A549 (cell line): ENCODE measurements at regions not wholly inside any gene's neighbourhood (a gene's known extent, or its start where the extent isn't known, plus 50 kb on each side); places are given as distances from the start of the nearest gene placed in this dataset.

Source experiments
- ATAC-seq, 2 experiments: fragments of 200-7000 bp in 1 of 2; fragments of >200 bp in 1 of 2; cut with Nextera tagmentation in 1 of 2; cut with Tn5 transposase in 1 of 2; 3 replicates each; pipeline versions ENCODE4 v1.8.0 to v1.9.1; 2018 to 2020; ENCODE audit warnings: mild to moderate bottlenecking in 1 of 2, moderate library complexity in 1 of 2
- CTCF ChIA-PET: fragments of 300-600 bp; sonication (Branson Sonifier 250); formaldehyde crosslinking; extraction: SDS; loops from one replicate; lab custom pipeline; 2021; ENCODE audit warnings: antibody characterized with exemption, inconsistent platforms; lab: Yijun Ruan, JAX
- POLR2A ChIA-PET: fragments of 350-600 bp; formaldehyde crosslinking; extraction: SDS; loops from one replicate; lab custom pipeline; 2021; ENCODE audit warnings: antibody characterized with exemption, inconsistent platforms; lab: Yijun Ruan, JAX
- DNase-seq, 2 experiments: peaks; one replicate each; pipeline versions ENCODE4 v3.0.0 to v3.0.0-alpha.2; 2011 to 2016; ENCODE audit warnings: low read depth in 1 of 2, low spot score in 1 of 2
- FAIRE-seq: peaks from 2 replicates; lab custom pipeline; 2011; peaks lifted over from hg19 to GRCh38; lab: Jason Lieb, UNC
- H3K27ac ChIP-seq, 2 experiments: fragments of >200 bp; sonication (Bioruptor Twin); formaldehyde crosslinking; 3 replicates each; pipeline ENCODE4 v1.5.1; 2016 to 2017
- H3K4me1 ChIP-seq: fragments of >200 bp; sonication (Bioruptor Twin); formaldehyde crosslinking; 3 replicates; pipeline ENCODE4 v1.6.1; 2016
- H3K4me2 ChIP-seq: fragments of >200 bp; sonication (Bioruptor Twin); formaldehyde crosslinking; 3 replicates; pipeline ENCODE4 v1.6.1; 2016
- H3K4me3 ChIP-seq: fragments of >200 bp; sonication (Bioruptor Twin); formaldehyde crosslinking; 3 replicates; pipeline ENCODE4 v1.5.1; 2016
- H3K9me3 ChIP-seq: fragments of >200 bp; sonication (Bioruptor Twin); formaldehyde crosslinking; 3 replicates; pipeline ENCODE4 v1.6.1; 2016
- BCL3 ChIP-seq: fragments of >200 bp; sonication (Bioruptor Twin); formaldehyde crosslinking; IDR thresholded peaks from 3 replicates; pipeline ENCODE4 v1.6.1; 2016
- CEBPB ChIP-seq, 2 experiments: fragments of >200 bp in 1 of 2; sonication (Bioruptor Twin) in 1 of 2; formaldehyde crosslinking in 1 of 2; IDR thresholded peaks; 2 replicates each; pipeline ENCODE4 v1.6.1; 2012 to 2016
- CHD4 ChIP-seq: fragments of 200-600 bp; sonication (generic); IDR thresholded peaks from 2 replicates; pipeline ENCODE4 v1.6.1; 2016; ENCODE audit warnings: antibody characterized with exemption, mild to moderate bottlenecking, borderline replicate concordance
- E2F6 ChIP-seq: IDR thresholded peaks from 2 replicates; pipeline ENCODE4 v1.6.1; 2012; ENCODE audit warnings: low read depth, borderline replicate concordance
- EHMT2 ChIP-seq: fragments of 200-600 bp; sonication (generic); IDR thresholded peaks from 2 replicates; pipeline ENCODE4 v1.6.1; 2016; ENCODE audit warnings: antibody characterized with exemption, low read depth, mild to moderate bottlenecking, moderate library complexity
- EP300 ChIP-seq, 2 experiments: fragments of >200 bp; sonication (Bioruptor Twin); formaldehyde crosslinking; IDR thresholded peaks; 2 replicates in 1 of 2; 3 replicates in 1 of 2; pipeline ENCODE4 v1.6.1; 2016 to 2017
- ESRRA ChIP-seq: fragments of 150-350 bp; IDR thresholded peaks from 2 replicates; pipeline ENCODE4 v1.6.1; 2014; ENCODE audit warnings: mild to moderate bottlenecking, low read length, borderline replicate concordance
- FOSB ChIP-seq: fragments of 250-450 bp; sonication (Bioruptor Pico); IDR thresholded peaks from 2 replicates; pipeline ENCODE4 v1.5.0; 2020; ENCODE audit warnings: mild to moderate bottlenecking, moderate library complexity
- HEYL ChIP-seq: fragments of 250-450 bp; sonication (Bioruptor Pico); IDR thresholded peaks from 2 replicates; pipeline ENCODE4 v1.8.0; 2021; ENCODE audit warnings: mild to moderate bottlenecking, moderate library complexity
- HOXA7 ChIP-seq: fragments of 250-450 bp; sonication (Bioruptor Pico); IDR thresholded peaks from 2 replicates; pipeline ENCODE4 v1.5.0; 2020; ENCODE audit warnings: mild to moderate bottlenecking, moderate library complexity
- HOXB13 ChIP-seq: fragments of 250-450 bp; sonication (Bioruptor Pico); IDR thresholded peaks from 2 replicates; pipeline ENCODE4 v1.5.0; 2020; ENCODE audit warnings: low read depth, mild to moderate bottlenecking, moderate library complexity
- NFE2L2 ChIP-seq: fragments of 150-350 bp; conservative IDR thresholded peaks from 2 replicates; pipeline ENCODE4 v1.6.1; 2014; ENCODE audit warnings: low read length
- NPAS2 ChIP-seq: fragments of 250-450 bp; sonication (Bioruptor Pico); IDR thresholded peaks from 2 replicates; pipeline ENCODE4 v1.8.0; 2022; ENCODE audit warnings: mild to moderate bottlenecking, moderate library complexity, borderline replicate concordance
- POLR2AphosphoS2 ChIP-seq: conservative IDR thresholded peaks from 2 replicates; pipeline ENCODE4 v1.6.1; 2012; ENCODE audit warnings: low read length, improper control_type of control experiment, inconsistent platforms
- RARB ChIP-seq: fragments of 250-450 bp; sonication (Bioruptor Pico); IDR thresholded peaks from 2 replicates; pipeline ENCODE4 v1.8.0; 2021; ENCODE audit warnings: mild to moderate bottlenecking, moderate library complexity
- RCOR1 ChIP-seq: fragments of 150-350 bp; IDR thresholded peaks from 2 replicates; pipeline ENCODE4 v1.6.1; 2014; ENCODE audit warnings: antibody characterized with exemption, low read length, low read depth
- RFX5 ChIP-seq: fragments of 450-650 bp; IDR thresholded peaks from 2 replicates; pipeline ENCODE4 v1.7.1; 2014; ENCODE audit warnings: antibody characterized with exemption, mild to moderate bottlenecking, moderate library complexity
- ZFP36 ChIP-seq: fragments of 450-650 bp; IDR thresholded peaks from 2 replicates; pipeline ENCODE4 v1.6.1; 2014; ENCODE audit warnings: borderline replicate concordance; ENCODE audit not compliant: partially characterized antibody
- ZNF302 ChIP-seq: fragments of 250-450 bp; sonication (Bioruptor Pico); IDR thresholded peaks from 2 replicates; pipeline ENCODE4 v1.9.0; 2021; ENCODE audit warnings: inconsistent platforms, mild to moderate bottlenecking, moderate library complexity
- WGBS: methylation state at CpG from one replicate; pipeline ENCODE4 v1.1.6; 2017; ENCODE audit errors: missing lambda C conversion rate; 5-methylcytosine and 5-hydroxymethylcytosine counted together
- TF ChIP-seq, protein P1 (sequence below): fragments of >200 bp; sonication (Bioruptor Twin); formaldehyde crosslinking; IDR thresholded peaks from 3 replicates; pipeline ENCODE4 v1.5.1; 2016
- TF ChIP-seq, protein P2 (sequence below): fragments of 250-450 bp; sonication (Bioruptor Pico); IDR thresholded peaks from 2 replicates; pipeline ENCODE4 v1.5.0; 2021; ENCODE audit warnings: mild to moderate bottlenecking, moderate library complexity, borderline replicate concordance
- TF ChIP-seq, protein P3 (sequence below): fragments of 450-650 bp; IDR thresholded peaks from 2 replicates; pipeline ENCODE4 v1.6.1; 2014; ENCODE audit warnings: antibody characterized with exemption
- TF ChIP-seq, protein P4 (sequence below): IDR thresholded peaks from 2 replicates; pipeline ENCODE4 v1.6.1; 2012
- TF ChIP-seq, protein P5 (sequence below): fragments of 250-450 bp; sonication (Bioruptor Pico); IDR thresholded peaks from 2 replicates; pipeline ENCODE4 v1.5.0; 2020; ENCODE audit warnings: low read depth, mild to moderate bottlenecking, moderate library complexity

DNA sequence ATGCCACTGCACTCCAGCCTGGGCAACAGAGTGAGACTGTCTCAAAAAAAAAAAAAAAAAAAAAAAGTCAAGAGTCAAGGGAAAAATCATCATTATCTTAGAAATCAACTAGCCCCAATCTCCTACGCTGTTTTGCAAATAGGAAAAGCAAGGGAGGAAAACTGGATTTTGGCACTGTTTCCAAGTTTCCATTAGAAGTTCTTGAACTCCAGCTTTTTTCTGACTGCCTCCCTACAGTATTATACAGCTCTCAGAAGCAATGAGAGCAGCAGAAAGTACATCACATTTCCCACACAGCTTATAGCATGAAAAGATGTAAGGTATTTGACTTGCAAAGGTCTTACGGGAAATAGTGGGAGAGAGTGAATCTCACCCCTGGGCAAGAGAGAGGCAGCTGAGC is 127.8 kb downstream of the OSR1 start:
- no peak for FAIRE-seq
- CTCF ChIA-PET = interaction anchor here (0.6 kb wide), 4 partner anchors 9 to 419 kb away, joined by 3 to 4 read pairs (median 3); no protein-coding TSS in a partner anchor
- H3K9me3 ChIP-seq = no peaks in the 10 kb centered on the region
- peaks cover 9% of the 10 kb centered on the region; the same call in 2 of the 3 replicates for H3K4me1 ChIP-seq
- no peak for TF ChIP-seq EP300 (IDR thresholded peaks at IDR 0.05)
- no peak for TF ChIP-seq HOXA7
- no peak for TF ChIP-seq E2F6
- TF ChIP-seq EHMT2 = no peak
- TF ChIP-seq, protein P1, sequence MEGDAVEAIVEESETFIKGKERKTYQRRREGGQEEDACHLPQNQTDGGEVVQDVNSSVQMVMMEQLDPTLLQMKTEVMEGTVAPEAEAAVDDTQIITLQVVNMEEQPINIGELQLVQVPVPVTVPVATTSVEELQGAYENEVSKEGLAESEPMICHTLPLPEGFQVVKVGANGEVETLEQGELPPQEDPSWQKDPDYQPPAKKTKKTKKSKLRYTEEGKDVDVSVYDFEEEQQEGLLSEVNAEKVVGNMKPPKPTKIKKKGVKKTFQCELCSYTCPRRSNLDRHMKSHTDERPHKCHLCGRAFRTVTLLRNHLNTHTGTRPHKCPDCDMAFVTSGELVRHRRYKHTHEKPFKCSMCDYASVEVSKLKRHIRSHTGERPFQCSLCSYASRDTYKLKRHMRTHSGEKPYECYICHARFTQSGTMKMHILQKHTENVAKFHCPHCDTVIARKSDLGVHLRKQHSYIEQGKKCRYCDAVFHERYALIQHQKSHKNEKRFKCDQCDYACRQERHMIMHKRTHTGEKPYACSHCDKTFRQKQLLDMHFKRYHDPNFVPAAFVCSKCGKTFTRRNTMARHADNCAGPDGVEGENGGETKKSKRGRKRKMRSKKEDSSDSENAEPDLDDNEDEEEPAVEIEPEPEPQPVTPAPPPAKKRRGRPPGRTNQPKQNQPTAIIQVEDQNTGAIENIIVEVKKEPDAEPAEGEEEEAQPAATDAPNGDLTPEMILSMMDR = no peak
- TF ChIP-seq NFE2L2 = no peak
- no peak for TF ChIP-seq ZNF302 (CRISPR knock-in tag)
- no peak for TF ChIP-seq BCL3
- TF ChIP-seq, protein P2, sequence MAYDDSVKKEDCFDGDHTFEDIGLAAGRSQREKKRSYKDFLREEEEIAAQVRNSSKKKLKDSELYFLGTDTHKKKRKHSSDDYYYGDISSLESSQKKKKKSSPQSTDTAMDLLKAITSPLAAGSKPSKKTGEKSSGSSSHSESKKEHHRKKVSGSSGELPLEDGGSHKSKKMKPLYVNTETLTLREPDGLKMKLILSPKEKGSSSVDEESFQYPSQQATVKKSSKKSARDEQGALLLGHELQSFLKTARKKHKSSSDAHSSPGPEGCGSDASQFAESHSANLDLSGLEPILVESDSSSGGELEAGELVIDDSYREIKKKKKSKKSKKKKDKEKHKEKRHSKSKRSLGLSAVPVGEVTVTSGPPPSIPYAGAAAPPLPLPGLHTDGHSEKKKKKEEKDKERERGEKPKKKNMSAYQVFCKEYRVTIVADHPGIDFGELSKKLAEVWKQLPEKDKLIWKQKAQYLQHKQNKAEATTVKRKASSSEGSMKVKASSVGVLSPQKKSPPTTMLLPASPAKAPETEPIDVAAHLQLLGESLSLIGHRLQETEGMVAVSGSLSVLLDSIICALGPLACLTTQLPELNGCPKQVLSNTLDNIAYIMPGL (CRISPR knock-in tag) = no peak
- TF ChIP-seq, protein P3, sequence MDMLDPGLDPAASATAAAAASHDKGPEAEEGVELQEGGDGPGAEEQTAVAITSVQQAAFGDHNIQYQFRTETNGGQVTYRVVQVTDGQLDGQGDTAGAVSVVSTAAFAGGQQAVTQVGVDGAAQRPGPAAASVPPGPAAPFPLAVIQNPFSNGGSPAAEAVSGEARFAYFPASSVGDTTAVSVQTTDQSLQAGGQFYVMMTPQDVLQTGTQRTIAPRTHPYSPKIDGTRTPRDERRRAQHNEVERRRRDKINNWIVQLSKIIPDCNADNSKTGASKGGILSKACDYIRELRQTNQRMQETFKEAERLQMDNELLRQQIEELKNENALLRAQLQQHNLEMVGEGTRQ = no peak
- no peak for TF ChIP-seq CHD4
- TF ChIP-seq, protein P4, sequence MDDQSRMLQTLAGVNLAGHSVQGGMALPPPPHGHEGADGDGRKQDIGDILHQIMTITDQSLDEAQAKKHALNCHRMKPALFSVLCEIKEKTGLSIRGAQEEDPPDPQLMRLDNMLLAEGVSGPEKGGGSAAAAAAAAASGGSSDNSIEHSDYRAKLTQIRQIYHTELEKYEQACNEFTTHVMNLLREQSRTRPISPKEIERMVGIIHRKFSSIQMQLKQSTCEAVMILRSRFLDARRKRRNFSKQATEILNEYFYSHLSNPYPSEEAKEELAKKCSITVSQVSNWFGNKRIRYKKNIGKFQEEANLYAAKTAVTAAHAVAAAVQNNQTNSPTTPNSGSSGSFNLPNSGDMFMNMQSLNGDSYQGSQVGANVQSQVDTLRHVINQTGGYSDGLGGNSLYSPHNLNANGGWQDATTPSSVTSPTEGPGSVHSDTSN = no peak
- no peak for TF ChIP-seq ZFP36
- no peak for TF ChIP-seq FOSB
- no peak for TF ChIP-seq RARB (CRISPR knock-in tag)
- no peak for TF ChIP-seq ESRRA
- no peak for TF ChIP-seq NPAS2
- no peak for TF ChIP-seq HEYL (CRISPR knock-in tag)
- no peak for TF ChIP-seq RCOR1
- TF ChIP-seq RFX5 = no peak
- ATAC-seq = no peak
- H3K4me3 ChIP-seq = no peak overlapping the region
- H3K4me2 ChIP-seq = no peak overlapping the region
- no peak overlapping the region for H3K27ac ChIP-seq
- POLR2A ChIA-PET = no interaction called here
- 96% methylated on average over 2 of the region's 2 CpGs for WGBS
- DNase-seq = no peak

GRCh38 chr2:19228715-19229114 is 129.7 kb downstream of the OSR1 start:
- H3K4me2 ChIP-seq = no peak overlapping the region
- POLR2A ChIA-PET = no interaction called here
- DNase-seq = no peak
- ATAC-seq = peak in 1 of 2 experiments; percentile 44; a peak in 3 of 6 replicates
- no peak for FAIRE-seq
- peak overlapping the region in 1 of 2 experiments; percentile 15; a peak in 1 of 6 replicates for H3K27ac ChIP-seq
- WGBS = 85% methylated on average over 3 of the region's 3 CpGs
- H3K4me1 ChIP-seq = no peaks in the 10 kb centered on the region
- no peaks in the 10 kb centered on the region for H3K9me3 ChIP-seq
- no peak for TF ChIP-seq HOXB13 (CRISPR knock-in tag)
- TF ChIP-seq, protein P5, sequence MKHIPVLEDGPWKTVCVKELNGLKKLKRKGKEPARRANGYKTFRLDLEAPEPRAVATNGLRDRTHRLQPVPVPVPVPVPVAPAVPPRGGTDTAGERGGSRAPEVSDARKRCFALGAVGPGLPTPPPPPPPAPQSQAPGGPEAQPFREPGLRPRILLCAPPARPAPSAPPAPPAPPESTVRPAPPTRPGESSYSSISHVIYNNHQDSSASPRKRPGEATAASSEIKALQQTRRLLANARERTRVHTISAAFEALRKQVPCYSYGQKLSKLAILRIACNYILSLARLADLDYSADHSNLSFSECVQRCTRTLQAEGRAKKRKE (CRISPR knock-in tag) = no peak
- TF ChIP-seq, protein P4 = no peak
- no peak for TF ChIP-seq POLR2AphosphoS2
- TF ChIP-seq FOSB = no peak
- TF ChIP-seq CEBPB (IDR thresholded peaks at IDR 0.05) = no peak
- CTCF ChIA-PET = interaction anchor here (1.4 kb wide), 1 partner anchor 634 kb away, joined by 3 read pairs; no protein-coding TSS in a partner anchor
- no peak overlapping the region for H3K4me3 ChIP-seq
